ENCODE measurements at regions not wholly inside any gene's neighbourhood (a gene's known extent, or its start where the extent isn't known, plus 50 kb on each side); places are given as distances from the start of the nearest gene placed in this dataset.

DNA sequence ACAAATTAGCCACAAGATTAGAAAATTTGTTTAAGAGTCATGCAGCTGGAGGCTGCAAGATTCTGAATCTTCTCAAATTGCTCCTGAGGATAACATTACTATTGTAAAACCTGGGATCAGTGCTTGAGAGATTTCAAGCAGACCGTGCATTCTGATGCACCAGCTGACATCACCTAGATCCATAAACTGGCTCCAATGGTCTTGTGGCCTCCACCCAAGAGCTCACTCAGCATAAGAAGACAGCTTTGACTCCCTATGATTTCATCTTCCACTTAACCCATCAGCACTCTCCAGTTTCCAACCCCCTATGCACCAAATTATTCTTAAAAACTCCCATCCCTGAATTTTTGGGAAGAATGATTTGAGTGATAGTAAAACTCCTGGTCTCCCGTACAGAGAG lies 1007.9 kb upstream of the TENM4 start:
- TF ChIP-seq POLR2A (IDR thresholded peaks at IDR 0.05) = no peak
- TF ChIP-seq, protein P1, sequence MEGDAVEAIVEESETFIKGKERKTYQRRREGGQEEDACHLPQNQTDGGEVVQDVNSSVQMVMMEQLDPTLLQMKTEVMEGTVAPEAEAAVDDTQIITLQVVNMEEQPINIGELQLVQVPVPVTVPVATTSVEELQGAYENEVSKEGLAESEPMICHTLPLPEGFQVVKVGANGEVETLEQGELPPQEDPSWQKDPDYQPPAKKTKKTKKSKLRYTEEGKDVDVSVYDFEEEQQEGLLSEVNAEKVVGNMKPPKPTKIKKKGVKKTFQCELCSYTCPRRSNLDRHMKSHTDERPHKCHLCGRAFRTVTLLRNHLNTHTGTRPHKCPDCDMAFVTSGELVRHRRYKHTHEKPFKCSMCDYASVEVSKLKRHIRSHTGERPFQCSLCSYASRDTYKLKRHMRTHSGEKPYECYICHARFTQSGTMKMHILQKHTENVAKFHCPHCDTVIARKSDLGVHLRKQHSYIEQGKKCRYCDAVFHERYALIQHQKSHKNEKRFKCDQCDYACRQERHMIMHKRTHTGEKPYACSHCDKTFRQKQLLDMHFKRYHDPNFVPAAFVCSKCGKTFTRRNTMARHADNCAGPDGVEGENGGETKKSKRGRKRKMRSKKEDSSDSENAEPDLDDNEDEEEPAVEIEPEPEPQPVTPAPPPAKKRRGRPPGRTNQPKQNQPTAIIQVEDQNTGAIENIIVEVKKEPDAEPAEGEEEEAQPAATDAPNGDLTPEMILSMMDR (IDR thresholded peaks at IDR 0.05 in 4 of 5, conservative IDR thresholded peaks at IDR 0.05 in 1 of 5) = no peak

All from gastrocnemius medialis (tissue), 4 donors.